ENCODE measurements at regions not wholly inside any gene's neighbourhood (a gene's known extent, or its start where the extent isn't known, plus 50 kb on each side); places are given as distances from the start of the nearest gene placed in this dataset.

- TF ChIP-seq, protein P1, sequence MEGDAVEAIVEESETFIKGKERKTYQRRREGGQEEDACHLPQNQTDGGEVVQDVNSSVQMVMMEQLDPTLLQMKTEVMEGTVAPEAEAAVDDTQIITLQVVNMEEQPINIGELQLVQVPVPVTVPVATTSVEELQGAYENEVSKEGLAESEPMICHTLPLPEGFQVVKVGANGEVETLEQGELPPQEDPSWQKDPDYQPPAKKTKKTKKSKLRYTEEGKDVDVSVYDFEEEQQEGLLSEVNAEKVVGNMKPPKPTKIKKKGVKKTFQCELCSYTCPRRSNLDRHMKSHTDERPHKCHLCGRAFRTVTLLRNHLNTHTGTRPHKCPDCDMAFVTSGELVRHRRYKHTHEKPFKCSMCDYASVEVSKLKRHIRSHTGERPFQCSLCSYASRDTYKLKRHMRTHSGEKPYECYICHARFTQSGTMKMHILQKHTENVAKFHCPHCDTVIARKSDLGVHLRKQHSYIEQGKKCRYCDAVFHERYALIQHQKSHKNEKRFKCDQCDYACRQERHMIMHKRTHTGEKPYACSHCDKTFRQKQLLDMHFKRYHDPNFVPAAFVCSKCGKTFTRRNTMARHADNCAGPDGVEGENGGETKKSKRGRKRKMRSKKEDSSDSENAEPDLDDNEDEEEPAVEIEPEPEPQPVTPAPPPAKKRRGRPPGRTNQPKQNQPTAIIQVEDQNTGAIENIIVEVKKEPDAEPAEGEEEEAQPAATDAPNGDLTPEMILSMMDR (IDR thresholded peaks at IDR 0.05): no peak
- no peak for TF ChIP-seq EP300 (IDR thresholded peaks at IDR 0.05)
- TF ChIP-seq POLR2A (IDR thresholded peaks at IDR 0.05): no peak
Observed at GRCh38 chr6:121731381-121731780, 295.9 kb downstream of the GJA1 start.

All from suprapubic skin (tissue), 3 donors.